ENCODE measurements at regions not wholly inside any gene's neighbourhood (a gene's known extent, or its start where the extent isn't known, plus 50 kb on each side); places are given as distances from the start of the nearest gene placed in this dataset.

- DNase-seq: no peak
Observed at GRCh38 chr15:35783203-35783602, 237.2 kb upstream of the DPH6 start.

DNA sequence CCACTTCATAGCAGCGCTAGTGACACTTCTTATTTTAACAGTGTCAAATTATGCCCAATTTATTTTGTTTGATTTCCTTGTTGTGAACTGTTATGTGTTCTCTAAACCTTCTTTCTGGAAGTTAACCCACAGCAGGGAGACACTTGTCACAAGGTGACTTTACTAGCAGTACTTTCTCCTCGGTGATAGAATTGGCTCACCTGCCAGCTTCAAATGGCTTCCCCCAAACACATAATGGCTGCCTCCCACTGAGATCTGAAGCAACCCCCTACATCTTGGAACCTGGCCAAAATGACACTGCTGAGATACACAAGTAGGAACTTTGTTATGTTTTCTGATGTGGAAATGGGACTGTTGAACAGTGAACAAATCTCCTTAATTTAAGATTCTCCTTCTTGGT is 238.8 kb upstream of the DPH6 start:
- peak; percentile 98 for DNase-seq

- DNase-seq: no peak
Observed at GRCh38 chr15:35810007-35810406, 264.0 kb upstream of the DPH6 start.

DNA sequence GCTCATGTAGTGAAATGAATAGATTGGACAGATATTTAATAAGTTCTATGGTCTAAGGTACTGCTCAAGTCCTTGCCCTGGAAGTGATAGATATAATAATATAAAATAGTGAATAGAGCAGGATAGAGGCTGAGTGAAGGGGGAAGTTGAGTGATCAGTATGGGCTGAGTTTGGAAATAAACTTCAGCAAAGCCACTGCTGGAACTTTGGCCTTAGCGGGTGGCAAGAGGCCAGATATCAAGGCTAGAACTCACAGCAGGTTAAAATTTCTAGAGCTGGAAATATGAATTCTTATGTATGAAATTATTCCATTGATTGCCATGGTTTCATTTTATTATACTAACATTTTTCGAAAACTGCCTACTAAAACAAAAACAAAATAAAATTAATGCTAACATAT is 267.6 kb upstream of the DPH6 start:
- no peak for DNase-seq

DNA sequence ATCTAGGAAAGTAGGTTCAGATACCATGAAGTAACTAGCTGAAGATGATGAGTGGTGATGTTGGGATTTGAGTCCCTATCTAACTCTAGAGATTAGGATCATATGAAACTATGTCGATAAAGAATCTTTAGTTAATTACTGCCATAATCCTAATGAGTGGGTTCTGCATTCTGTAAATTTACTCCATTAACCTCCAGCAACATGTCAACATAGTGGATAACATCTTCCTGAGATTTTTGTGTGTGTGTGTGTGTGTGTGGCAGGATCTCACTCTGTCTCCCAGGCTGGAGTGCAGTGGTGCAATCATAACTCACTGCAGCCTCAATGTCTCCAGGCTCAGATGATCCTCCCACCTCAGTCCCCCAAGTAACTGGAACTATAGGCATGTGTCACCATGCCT is 272.9 kb upstream of the DPH6 start:
- no peak for DNase-seq

- DNase-seq: no peak
Observed at GRCh38 chr15:35822153-35822552, 276.2 kb upstream of the DPH6 start.

- no peak for DNase-seq
Observed at GRCh38 chr15:35827141-35827540, 281.2 kb upstream of the DPH6 start.

DNA sequence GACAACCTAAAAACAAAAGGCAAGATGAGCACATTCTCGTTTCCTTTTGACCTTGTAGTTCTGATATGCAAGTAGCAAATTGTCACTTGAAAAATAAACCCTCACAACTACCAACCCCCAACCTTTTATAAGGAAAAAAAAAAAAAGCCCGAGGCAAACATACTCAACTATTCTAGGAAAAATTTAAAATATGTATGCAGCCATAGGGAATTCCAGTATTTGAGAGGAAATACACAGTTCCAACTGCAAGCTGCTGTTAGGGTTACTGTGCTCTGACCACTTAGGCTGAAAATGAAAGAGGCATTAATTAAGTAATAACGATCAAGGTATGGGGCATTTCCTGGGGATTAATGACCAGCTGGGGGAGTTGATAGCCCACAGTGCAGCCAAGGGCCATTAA is 281.9 kb upstream of the DPH6 start:
- no peak for DNase-seq

DNA sequence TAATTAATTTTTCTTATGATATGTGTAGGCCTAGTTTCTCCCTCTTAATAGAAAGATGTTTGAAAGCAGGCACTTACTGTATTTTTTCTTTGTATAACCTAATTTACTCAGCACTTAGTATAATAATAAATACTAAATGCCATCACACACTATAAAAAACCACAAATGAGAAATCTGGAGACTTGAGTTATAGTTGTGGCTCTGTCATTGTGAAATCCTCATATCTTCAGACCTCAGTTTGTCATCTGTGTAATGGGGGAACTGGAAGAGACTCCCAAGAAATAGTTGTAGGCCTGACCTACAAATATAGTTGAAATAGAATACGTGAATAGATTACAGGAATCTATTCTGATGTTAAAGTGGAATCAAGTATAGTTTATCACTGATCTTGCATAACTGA is 287.6 kb upstream of the DPH6 start:
- DNase-seq: no peak

- no peak for DNase-seq
Observed at GRCh38 chr15:35834216-35834830, 288.4 kb upstream of the DPH6 start.

DNA sequence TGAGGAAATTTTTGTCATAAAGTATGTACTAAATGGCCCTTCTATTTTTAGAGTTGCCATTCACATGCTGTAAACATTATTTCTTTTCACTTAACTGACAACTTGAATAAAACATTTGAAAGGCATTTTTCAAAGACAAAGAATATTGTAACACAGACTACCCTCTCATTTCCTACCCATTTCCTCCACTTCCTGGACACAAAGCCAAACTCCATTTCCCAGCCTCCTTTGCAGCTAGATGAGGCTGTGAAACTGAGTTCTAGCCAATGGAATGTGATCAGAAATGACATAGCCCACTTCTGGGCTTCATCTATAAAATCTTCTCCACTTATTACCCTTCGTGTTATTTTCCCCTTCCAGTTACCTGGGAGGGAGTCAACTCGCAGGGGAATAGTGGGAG is 288.9 kb upstream of the DPH6 start:
- DNase-seq: no peak

DNA sequence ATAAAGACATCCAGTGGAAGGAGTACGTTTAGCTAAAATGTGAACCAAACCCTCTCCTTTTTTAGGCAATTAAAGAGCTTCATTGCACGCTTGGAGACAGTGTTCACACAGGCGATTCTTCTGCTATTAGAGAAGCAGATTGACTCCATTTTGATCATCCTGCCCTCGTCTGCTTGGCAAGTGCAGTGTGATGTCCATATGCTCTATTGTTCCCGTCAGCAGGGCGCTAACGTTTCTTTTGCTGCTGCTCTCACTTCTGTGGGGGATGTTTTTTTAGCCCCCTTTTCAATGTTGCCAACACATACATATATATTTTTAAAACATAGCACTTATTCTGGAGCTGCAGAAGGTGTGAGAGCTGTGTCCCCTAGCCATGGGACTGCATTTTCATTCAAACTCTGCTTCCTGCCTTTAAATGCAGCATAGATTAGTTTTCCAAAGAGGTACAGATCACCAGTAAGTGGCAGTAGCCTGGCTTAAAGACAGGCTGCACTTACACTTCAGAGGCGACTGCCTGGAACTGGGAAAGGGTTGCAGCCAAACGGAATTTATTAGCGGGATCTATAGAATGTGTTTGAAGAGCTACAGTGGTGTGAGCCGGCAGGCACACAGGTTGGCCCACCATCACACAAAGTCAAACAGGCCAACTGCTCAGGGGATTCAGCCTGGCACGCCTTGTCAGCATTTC is 292.6 kb upstream of the DPH6 start:
- DNase-seq: no peak

DNA sequence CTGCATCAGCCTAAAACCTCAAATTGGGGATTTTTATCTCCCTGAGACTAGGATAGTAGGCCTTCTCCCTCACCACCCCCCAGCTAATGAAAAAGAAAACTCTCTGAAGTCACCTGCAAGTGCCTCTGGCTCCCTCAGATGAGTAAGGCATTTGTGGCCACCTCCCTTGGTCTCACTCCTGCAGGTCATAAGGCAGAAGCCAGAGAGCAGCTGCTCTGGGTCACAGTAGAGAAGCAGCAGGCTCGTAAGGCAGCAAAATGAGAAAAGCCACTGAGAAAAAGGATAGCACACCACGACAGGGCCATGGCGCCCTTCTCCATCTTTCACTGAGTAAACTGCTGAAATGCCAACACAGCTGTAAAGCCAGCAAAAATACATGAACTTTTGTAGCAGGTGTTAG is 296.7 kb upstream of the DPH6 start:
- DNase-seq: no peak

- DNase-seq: no peak
Observed at GRCh38 chr15:35843498-35843897, 297.5 kb upstream of the DPH6 start.

DNA sequence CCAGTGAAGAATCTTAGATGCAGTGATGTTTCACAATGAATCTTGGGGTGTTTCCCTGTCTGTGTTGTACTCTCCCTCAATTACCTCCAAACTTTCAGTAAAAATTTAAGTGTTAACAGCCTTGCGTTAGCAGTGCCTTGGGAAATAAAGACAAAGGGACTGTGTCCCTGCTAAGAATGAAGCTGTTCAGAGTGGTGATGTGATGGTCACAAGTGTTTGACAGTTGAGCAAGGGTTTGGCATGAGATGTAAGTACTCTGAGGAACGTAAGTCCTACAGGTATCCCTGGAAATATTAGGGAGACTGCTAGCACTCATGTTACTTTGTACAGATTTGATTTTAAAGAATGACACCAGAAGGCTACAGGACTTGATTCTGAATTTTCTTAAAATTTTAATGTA is 304.3 kb upstream of the DPH6 start:
- no peak for DNase-seq

DNA sequence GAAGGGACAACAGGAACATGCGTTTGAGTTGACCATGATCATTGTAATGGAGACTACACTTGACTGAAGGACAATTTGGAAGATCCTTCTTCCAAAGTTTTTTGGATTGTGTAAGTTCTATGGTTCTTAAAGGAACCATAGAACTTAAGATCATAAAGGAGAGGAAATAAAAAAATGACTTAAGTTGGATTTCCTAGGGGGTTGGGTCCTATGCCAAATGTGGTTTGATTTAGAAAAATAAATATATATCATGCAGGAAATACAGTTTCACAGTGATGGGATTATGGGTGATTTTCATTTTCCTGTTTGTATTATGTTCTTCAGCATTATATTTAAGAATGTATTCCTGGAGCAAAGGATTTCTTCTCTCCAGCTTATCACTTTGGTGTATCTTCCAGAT is 305.5 kb upstream of the DPH6 start:
- no peak for DNase-seq

DNA sequence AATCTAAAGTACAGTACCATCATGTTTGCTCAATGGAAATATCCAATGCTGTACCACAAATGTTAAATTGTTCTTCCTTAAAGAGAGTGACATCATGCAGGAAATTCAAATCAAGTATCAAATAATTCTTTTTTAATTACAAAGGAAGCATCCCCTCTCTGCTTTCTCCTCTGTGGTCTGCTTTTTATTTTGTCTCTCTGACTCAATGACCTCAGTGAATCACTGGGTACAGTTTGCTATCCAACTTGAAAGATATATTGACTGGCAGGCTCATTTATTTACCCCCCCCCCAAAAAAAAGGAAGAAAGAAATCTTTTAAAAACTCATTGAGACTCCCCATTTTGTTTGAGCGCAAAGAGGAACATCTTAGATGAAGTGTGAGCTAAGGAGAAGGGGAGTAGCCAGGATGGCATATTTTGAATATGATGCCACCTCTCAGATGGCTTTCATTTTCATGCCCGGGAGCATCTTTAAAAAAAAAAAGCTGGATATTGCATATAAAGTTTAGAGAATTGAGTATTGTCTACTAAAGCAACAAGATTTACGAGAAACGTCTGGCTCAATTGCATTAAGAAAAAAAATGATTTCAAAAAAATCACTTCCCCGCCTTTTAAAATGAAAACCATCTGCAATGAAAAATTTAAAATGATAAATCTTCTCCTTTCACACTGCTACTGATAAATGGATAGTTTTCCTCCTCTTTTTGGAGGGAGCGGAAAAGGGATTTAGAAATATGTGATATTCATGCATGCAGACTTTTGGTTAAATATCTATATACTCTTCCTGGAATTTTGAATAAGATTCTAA is 307.1 kb upstream of the DPH6 start:
- no peak for DNase-seq

- DNase-seq: no peak
Observed at GRCh38 chr15:35854316-35854715, 308.4 kb upstream of the DPH6 start.

DNA sequence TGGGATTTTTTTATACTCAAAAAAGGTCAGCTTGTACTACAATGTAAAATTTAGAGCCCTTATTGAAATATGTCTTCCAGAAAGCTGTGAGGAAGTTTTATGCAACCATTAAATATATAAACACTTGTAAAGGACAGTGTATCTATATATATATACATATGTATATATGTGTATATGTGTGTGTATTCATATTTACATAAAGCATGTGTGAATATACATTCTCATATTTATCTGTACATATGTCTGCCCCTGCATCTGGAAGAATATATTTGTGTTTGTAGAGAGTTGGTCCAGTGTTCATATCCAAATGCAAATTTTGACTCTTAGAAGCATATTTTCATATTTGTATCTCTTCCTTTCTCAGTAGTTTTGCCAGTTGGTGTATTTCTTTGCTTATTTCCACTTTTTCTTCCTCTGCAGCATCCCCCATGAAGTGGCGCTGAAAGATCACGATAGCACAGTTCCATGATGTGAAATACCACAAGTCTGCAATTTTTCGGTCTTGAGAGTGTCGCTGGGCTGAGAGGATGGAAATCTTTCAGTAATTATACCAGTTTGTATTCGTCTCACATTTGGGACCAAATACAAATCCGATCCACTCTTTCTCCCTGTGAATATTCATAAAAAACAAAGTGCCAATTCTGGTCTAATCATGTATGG is 311.7 kb upstream of the DPH6 start:
- no peak for DNase-seq

GRCh38 chr15:35858707-35859106 is 312.7 kb upstream of the DPH6 start:
- no peak for DNase-seq

DNA sequence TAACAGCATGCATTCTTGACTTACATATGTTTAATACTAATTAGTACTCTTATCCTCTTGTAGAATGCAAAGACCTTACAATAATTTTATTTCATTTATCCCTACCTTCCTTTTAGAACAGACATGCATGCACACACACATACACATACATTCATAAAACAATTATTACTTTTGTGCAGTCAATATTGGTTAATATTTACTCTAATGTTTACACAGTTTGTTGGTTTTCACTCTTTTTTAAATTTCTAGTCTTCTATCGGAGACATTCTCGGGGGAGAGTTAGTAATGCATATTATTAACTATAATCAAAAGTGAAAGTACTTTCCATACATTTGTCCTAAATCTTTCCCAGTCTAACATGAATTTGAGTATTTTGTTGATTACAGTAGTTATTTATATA is 317.7 kb upstream of the DPH6 start:
- no peak for DNase-seq

GRCh38 chr15:35867356-35867755 is 321.4 kb upstream of the DPH6 start:
- no peak for DNase-seq

DNA sequence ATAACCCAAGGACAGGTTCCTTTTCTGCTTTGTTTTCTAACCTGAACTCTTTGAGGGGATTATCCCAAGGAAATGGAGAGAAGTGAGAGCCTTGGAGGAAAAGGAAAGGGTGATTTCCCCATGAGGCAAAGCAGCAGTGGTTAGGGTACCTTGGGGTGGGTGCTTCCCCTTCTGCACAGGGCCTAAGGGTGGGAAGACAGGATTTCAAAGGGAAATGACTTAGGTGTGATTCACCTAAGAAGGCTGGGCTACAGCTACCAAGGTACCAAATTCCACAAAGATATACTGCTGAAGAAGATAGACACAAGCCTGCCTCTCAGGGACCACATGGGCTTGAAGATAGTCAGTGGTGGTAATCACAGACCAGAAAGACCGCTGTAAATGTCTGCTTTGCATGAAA is 325.3 kb upstream of the DPH6 start:
- DNase-seq: no peak

GRCh38 chr15:35871812-35872211 is 325.8 kb upstream of the DPH6 start:
- no peak for DNase-seq
